Hematopoietic multipotent progenitor cell treated with erythropoietin and hydrocortisone succinate and interleukin-3 and kit ligand, for 6 days (in vitro differentiated cells): ENCODE measurements at regions not wholly inside any gene's neighbourhood (a gene's known extent, or its start where the extent isn't known, plus 50 kb on each side); places are given as distances from the start of the nearest gene placed in this dataset.
"Not testable (repeated sequence)": the region's sequence is repeated elsewhere in the genome, so short reads cannot be mapped to it uniquely, and the experiment has no call there.

Source experiments
- DNase-seq: peaks from one replicate; pipeline ENCODE4 v3.0.0-alpha.2; 2015

GRCh38 chr12:37666069-37666781 lies 650.3 kb upstream of the ALG10B start:
- no peak for DNase-seq

DNA sequence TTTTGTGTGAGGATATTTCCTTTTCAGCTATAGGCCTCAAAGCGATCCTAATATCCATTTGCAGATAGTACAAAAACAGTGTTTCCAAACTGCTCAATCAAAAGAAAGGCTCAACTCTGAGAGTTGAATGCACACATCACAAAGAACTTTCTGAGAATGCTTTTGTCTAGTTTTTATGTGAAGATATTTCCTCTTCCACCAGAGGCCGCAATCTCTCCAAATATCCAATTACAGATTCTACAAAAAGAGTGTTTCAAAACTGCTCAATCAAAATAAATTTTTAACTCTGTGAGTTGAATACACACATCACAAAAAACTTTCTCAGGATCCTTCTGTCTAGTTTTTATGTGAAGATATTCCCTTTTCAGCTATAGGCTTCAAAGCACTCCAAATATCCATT lies 648.0 kb upstream of the ALG10B start:
- not testable (repeated sequence) for DNase-seq

DNA sequence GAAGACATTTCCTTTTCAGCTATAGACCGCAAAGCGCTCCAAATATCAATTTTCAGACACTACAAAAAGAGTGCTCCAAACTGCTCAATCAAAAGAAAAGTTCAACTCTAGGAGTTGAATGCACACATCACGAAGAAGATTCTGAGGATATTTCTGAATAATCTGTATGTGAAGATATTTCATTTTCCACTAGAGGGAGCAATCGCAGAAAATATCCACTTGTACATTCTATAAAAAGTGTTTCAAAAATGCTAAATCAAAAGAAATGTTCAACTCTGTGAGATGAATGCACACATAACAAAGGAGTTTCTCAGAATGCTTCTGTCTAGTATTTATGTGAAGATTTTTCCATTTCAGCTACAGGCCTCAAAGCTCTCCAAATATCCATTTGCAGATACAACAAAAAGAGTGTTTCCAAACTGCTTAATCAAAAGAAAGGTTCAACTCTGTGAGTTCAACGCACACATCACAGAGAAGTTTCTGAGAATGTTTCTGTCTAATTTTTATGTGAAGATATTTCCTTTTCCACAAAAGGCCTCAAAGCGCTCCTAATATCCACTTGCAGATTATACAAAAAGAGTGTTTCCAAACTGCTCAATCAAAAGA lies 643.8 kb upstream of the ALG10B start:
- DNase-seq = peak; percentile 33

DNA sequence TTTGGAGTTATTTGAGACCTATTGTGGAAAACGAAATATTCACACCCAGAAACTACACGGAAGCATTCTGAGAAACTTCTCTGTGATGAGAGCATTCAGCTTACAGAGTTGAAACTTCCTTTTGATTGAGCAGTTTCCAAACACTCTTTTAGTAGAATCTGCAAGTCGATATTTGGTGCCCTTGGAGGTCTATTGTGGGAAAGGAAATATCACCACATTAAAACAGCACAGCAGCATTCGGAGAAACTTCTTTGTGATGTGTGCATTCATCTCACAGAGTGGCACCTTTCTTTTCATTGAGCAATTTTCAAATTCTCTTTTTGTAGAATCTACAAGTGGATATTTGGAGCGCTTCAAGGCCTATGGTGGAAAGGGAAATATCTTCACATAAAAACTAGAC lies 595.7 kb upstream of the ALG10B start:
- no peak for DNase-seq

DNA sequence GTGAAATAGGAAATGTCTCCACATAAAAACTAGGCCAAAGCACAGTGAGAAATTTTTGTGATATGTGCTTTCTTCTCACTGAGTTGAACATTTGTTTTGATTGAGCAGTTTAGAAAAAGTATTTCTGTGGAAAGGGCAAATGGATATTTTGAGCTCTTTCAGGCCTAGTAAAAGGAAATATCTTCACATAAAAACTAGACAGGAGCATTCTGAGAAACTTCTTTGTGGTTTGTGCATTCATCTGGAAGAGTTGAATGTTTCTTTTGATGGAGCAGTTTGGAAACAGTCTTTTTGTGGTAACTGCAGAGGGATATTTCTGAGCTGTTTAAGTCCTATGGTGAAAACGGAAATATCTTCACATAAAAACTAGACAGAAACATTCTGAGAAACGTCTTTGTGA lies 582.7 kb upstream of the ALG10B start:
- DNase-seq = no peak
